Activated CD4-positive, alpha-beta T cell treated with anti-CD3 and anti-CD28 coated beads for 36 hours (primary cell): ENCODE measurements at regions not wholly inside any gene's neighbourhood (a gene's known extent, or its start where the extent isn't known, plus 50 kb on each side); places are given as distances from the start of the nearest gene placed in this dataset.
"Not testable (repeated sequence)": the region's sequence is repeated elsewhere in the genome, so short reads cannot be mapped to it uniquely, and the experiment has no call there.

Experiments used
- ATAC-seq: fragments of 200-7000 bp; cut with Tn5 transposase; one replicate; pipeline ENCODE4 v1.10.0; 2021; ENCODE audit warnings: mild to moderate bottlenecking, moderate library complexity
- CTCF ChIA-PET: fragments of 350-600 bp; sonication (Branson Sonifier 250); formaldehyde crosslinking; loops from one replicate; lab custom pipeline; 2021; ENCODE audit warnings: antibody characterized with exemption; lab: Charles Lee
- POLR2A ChIA-PET: fragments of 350-600 bp; sonication (Branson Sonifier 250); formaldehyde crosslinking; loops from one replicate; lab custom pipeline; 2021; ENCODE audit warnings: antibody characterized with exemption, inconsistent platforms; lab: Charles Lee
- DNase-seq: peaks from one replicate; pipeline ENCODE4 v3.0.0-alpha.2; 2020
- H3K27ac Mint-ChIP-seq: one replicate; pipeline ENCODE4 v1.8.0; 2021; ENCODE audit warnings: mixed read lengths
- H3K27me3 Mint-ChIP-seq: one replicate; pipeline ENCODE4 v1.8.0; 2021; ENCODE audit warnings: mixed read lengths
- H3K36me3 Mint-ChIP-seq: one replicate; pipeline ENCODE4 v1.8.0; 2021; ENCODE audit warnings: low read depth, mixed read lengths
- H3K4me1 Mint-ChIP-seq: one replicate; pipeline ENCODE4 v1.8.0; 2021; ENCODE audit warnings: mixed read lengths
- H3K4me3 Mint-ChIP-seq: one replicate; pipeline ENCODE4 v1.8.0; 2021; ENCODE audit warnings: mild to moderate bottlenecking, moderate library complexity, mixed read lengths
- H3K9me3 Mint-ChIP-seq: one replicate; pipeline ENCODE4 v1.8.0; 2021; ENCODE audit warnings: low read depth, mixed read lengths
- intact Hi-C, 2 experiments: fragments of 100-400 bp; cut with DNase I in 1 of 2; cut with micrococcal nuclease in 1 of 2; formaldehyde crosslinking; loops; one replicate each; pipeline versions ENCODE4 v1.14.2 to v1.15.1; 2022 to 2024; cut with DNase I, micrococcal nuclease

- no peaks in the 10 kb centered on the region for H3K9me3 Mint-ChIP-seq
- CTCF ChIA-PET, result no interaction called here
- no peak overlapping the region for H3K4me3 Mint-ChIP-seq
- POLR2A ChIA-PET, result no interaction called here
- ATAC-seq, result no peak
- H3K36me3 Mint-ChIP-seq, result no peaks in the 10 kb centered on the region
- intact Hi-C loops, result no loop called here
- H3K4me1 Mint-ChIP-seq, result no peaks in the 10 kb centered on the region
- H3K27ac Mint-ChIP-seq, result no peak overlapping the region
- DNase-seq, result no peak
- H3K27me3 Mint-ChIP-seq, result peaks cover 4% of the 10 kb centered on the region
Observed at GRCh38 chr6:133092199-133092598, 149.0 kb upstream of the EYA4 start.

GRCh38 chr6:133092771-133093170 is 148.4 kb upstream of the EYA4 start:
- no peak for ATAC-seq
- Mint-ChIP-seq H3K36me3 (no peaks in the 10 kb centered on the region), H3K9me3 (no peaks in the 10 kb centered on the region), H3K27ac (no peak overlapping the region), H3K4me1 (no peaks in the 10 kb centered on the region), H3K27me3 (peaks cover 5% of the 10 kb centered on the region), H3K4me3 (no peak overlapping the region)
- CTCF ChIA-PET, result no interaction called here
- intact Hi-C loops, result no loop called here
- POLR2A ChIA-PET, result interaction anchor here (0.6 kb wide), 1 partner anchor 20 kb away, joined by 4 read pairs; no protein-coding TSS in a partner anchor
- no peak for DNase-seq

- DNase-seq, H3K27me3 Mint-ChIP-seq, CTCF ChIA-PET, H3K4me3 Mint-ChIP-seq, H3K27ac Mint-ChIP-seq, H3K4me1 Mint-ChIP-seq, ATAC-seq, intact Hi-C loops, H3K9me3 Mint-ChIP-seq, H3K36me3 Mint-ChIP-seq: not testable (repeated sequence)
- POLR2A ChIA-PET, result interaction anchor here (0.6 kb wide), 1 partner anchor 21 kb away, joined by 4 read pairs; no protein-coding TSS in a partner anchor
Observed at GRCh38 chr6:133093211-133093610, 147.9 kb upstream of the EYA4 start.

- ATAC-seq (no peak), DNase-seq (no peak)
- ChIA-PET CTCF (interaction anchor here (1.3 kb wide), 1 partner anchor 10 kb away, joined by 3 read pairs; no protein-coding TSS in a partner anchor), POLR2A (no interaction called here)
- Mint-ChIP-seq H3K4me1 (no peaks in the 10 kb centered on the region), H3K27ac (no peak overlapping the region), H3K9me3 (no peaks in the 10 kb centered on the region), H3K27me3 (peaks cover 4% of the 10 kb centered on the region), H3K36me3 (no peaks in the 10 kb centered on the region), H3K4me3 (no peak overlapping the region)
- intact Hi-C loops, result no loop called here
Observed at GRCh38 chr6:133093956-133094355, 147.2 kb upstream of the EYA4 start.

- H3K27ac Mint-ChIP-seq, result no peak overlapping the region
- H3K36me3 Mint-ChIP-seq, result no peaks in the 10 kb centered on the region
- ATAC-seq, result no peak
- intact Hi-C loops, result no loop called here
- no peak for DNase-seq
- ChIA-PET POLR2A (no interaction called here), CTCF (no interaction called here)
- no peak overlapping the region for H3K4me3 Mint-ChIP-seq
- no peaks in the 10 kb centered on the region for H3K9me3 Mint-ChIP-seq
- peaks cover 6% of the 10 kb centered on the region for H3K27me3 Mint-ChIP-seq
- H3K4me1 Mint-ChIP-seq, result no peaks in the 10 kb centered on the region
Observed at GRCh38 chr6:133097208-133097607, 143.9 kb upstream of the EYA4 start.

- no peak for ATAC-seq
- Mint-ChIP-seq H3K4me3 (no peak overlapping the region), H3K36me3 (no peaks in the 10 kb centered on the region), H3K9me3 (no peaks in the 10 kb centered on the region), H3K27ac (no peak overlapping the region), H3K27me3 (peaks cover 6% of the 10 kb centered on the region), H3K4me1 (no peaks in the 10 kb centered on the region)
- intact Hi-C loops, result no loop called here
- ChIA-PET CTCF (no interaction called here), POLR2A (no interaction called here)
- no peak for DNase-seq
Observed at GRCh38 chr6:133099573-133099972, 141.6 kb upstream of the EYA4 start.

- H3K9me3 Mint-ChIP-seq, result no peaks in the 10 kb centered on the region
- no peak overlapping the region for H3K4me3 Mint-ChIP-seq
- H3K27me3 Mint-ChIP-seq, result peaks cover 6% of the 10 kb centered on the region
- no peak for ATAC-seq
- H3K4me1 Mint-ChIP-seq, result no peaks in the 10 kb centered on the region
- H3K36me3 Mint-ChIP-seq, result no peaks in the 10 kb centered on the region
- H3K27ac Mint-ChIP-seq, result no peak overlapping the region
- no peak for DNase-seq
- ChIA-PET POLR2A (no interaction called here), CTCF (no interaction called here)
- intact Hi-C loops, result no loop called here
Observed at GRCh38 chr6:133100865-133101264, 140.3 kb upstream of the EYA4 start.

GRCh38 chr6:133101790-133102189 is 139.4 kb upstream of the EYA4 start:
- no peak overlapping the region for H3K27ac Mint-ChIP-seq
- intact Hi-C loops, result no loop called here
- DNase-seq (no peak), ATAC-seq (no peak)
- H3K36me3 Mint-ChIP-seq, result no peaks in the 10 kb centered on the region
- H3K9me3 Mint-ChIP-seq, result no peaks in the 10 kb centered on the region
- no peak overlapping the region for H3K4me3 Mint-ChIP-seq
- peaks cover 6% of the 10 kb centered on the region for H3K27me3 Mint-ChIP-seq
- no peaks in the 10 kb centered on the region for H3K4me1 Mint-ChIP-seq
- ChIA-PET POLR2A (no interaction called here), CTCF (no interaction called here)

GRCh38 chr6:133106934-133107333 is 134.2 kb upstream of the EYA4 start:
- H3K27ac Mint-ChIP-seq, result no peak overlapping the region
- intact Hi-C loops, result no loop called here
- ChIA-PET CTCF (no interaction called here), POLR2A (no interaction called here)
- no peaks in the 10 kb centered on the region for H3K9me3 Mint-ChIP-seq
- DNase-seq (no peak), ATAC-seq (no peak)
- no peaks in the 10 kb centered on the region for H3K4me1 Mint-ChIP-seq
- no peak overlapping the region for H3K4me3 Mint-ChIP-seq
- H3K27me3 Mint-ChIP-seq, result peaks cover 5% of the 10 kb centered on the region
- H3K36me3 Mint-ChIP-seq, result no peaks in the 10 kb centered on the region

- H3K36me3 Mint-ChIP-seq, result no peaks in the 10 kb centered on the region
- H3K27ac Mint-ChIP-seq, result no peak overlapping the region
- no peak overlapping the region for H3K4me3 Mint-ChIP-seq
- no peak for DNase-seq
- H3K4me1 Mint-ChIP-seq, result no peaks in the 10 kb centered on the region
- ChIA-PET POLR2A (no interaction called here), CTCF (interaction anchor here (1.1 kb wide), 1 partner anchor 400 kb away, joined by 3 read pairs; no protein-coding TSS in a partner anchor)
- H3K27me3 Mint-ChIP-seq, result peaks cover 5% of the 10 kb centered on the region
- no peak for ATAC-seq
- intact Hi-C loops, result no loop called here
- H3K9me3 Mint-ChIP-seq, result no peaks in the 10 kb centered on the region
Observed at GRCh38 chr6:133108419-133108818, 132.7 kb upstream of the EYA4 start.

GRCh38 chr6:133114973-133115372 is 126.2 kb upstream of the EYA4 start:
- ChIA-PET POLR2A (no interaction called here), CTCF (no interaction called here)
- no peak for DNase-seq
- H3K4me3 Mint-ChIP-seq, result no peak overlapping the region
- H3K36me3 Mint-ChIP-seq, result no peaks in the 10 kb centered on the region
- H3K27ac Mint-ChIP-seq, result no peak overlapping the region
- ATAC-seq, result no peak
- H3K27me3 Mint-ChIP-seq, result peaks cover 3% of the 10 kb centered on the region
- H3K9me3 Mint-ChIP-seq, result peaks cover 7% of the 10 kb centered on the region
- H3K4me1 Mint-ChIP-seq, result no peaks in the 10 kb centered on the region
- intact Hi-C loops, result no loop called here

GRCh38 chr6:133115946-133116345 is 125.2 kb upstream of the EYA4 start:
- H3K36me3 Mint-ChIP-seq, result no peaks in the 10 kb centered on the region
- H3K9me3 Mint-ChIP-seq, result peaks cover 15% of the 10 kb centered on the region
- DNase-seq (no peak), ATAC-seq (no peak)
- H3K27me3 Mint-ChIP-seq, result peaks cover 1% of the 10 kb centered on the region
- no peak overlapping the region for H3K4me3 Mint-ChIP-seq
- intact Hi-C loops, result no loop called here
- no peaks in the 10 kb centered on the region for H3K4me1 Mint-ChIP-seq
- ChIA-PET CTCF (no interaction called here), POLR2A (no interaction called here)
- H3K27ac Mint-ChIP-seq, result no peak overlapping the region

GRCh38 chr6:133128191-133128590 is 113.0 kb upstream of the EYA4 start:
- CTCF ChIA-PET, result interaction anchor here (0.8 kb wide), 1 partner anchor 125 kb away, joined by 3 read pairs; no protein-coding TSS in a partner anchor
- Mint-ChIP-seq H3K27me3 (peaks cover 6% of the 10 kb centered on the region), H3K36me3 (no peaks in the 10 kb centered on the region), H3K27ac (no peak overlapping the region), H3K9me3 (no peaks in the 10 kb centered on the region), H3K4me1 (no peaks in the 10 kb centered on the region), H3K4me3 (no peak overlapping the region)
- DNase-seq, result no peak
- POLR2A ChIA-PET, result no interaction called here
- no peak for ATAC-seq
- intact Hi-C loops, result no loop called here
